ENCODE measurements at regions not wholly inside any gene's neighbourhood (a gene's known extent, or its start where the extent isn't known, plus 50 kb on each side); places are given as distances from the start of the nearest gene placed in this dataset.

DNA sequence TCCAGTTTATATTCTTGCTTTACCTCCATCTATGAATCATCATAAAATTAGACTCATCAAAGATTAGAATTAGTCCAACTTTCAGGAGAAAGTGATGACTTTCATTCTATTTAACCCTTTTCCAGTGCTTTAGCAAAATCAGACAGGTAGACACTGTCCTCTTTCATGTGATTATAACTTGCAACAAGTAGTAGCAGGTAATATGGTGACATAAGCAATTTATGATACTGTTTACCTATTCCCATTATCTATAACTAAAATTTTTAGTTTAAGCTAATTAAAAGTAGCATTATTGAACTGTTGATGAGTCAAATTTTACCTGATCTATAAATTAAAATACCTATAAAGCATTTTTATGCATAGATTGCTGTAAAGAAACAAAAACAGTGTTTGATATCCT lies 351.6 kb downstream of the SEC23A start:
- Histone ChIP-seq H3K36me3 (ENCODE audit: control insufficient read depth in 2 of 2, insufficient read depth in 1 of 2, low read length in 2 of 2) (no peaks in the 10 kb centered on the region), H3K4me1 (ENCODE audit: control insufficient read depth, insufficient read depth, low read length) (no peaks in the 10 kb centered on the region), H3K9me3 (ENCODE audit: control insufficient read depth, insufficient read depth, low read depth, low read length) (no peaks in the 10 kb centered on the region), H3K4me3 (ENCODE audit: low read depth, low read length) (no peak overlapping the region), H3K27ac (ENCODE audit: extremely low read depth, low read depth, low read length) (no peak overlapping the region)
- ChIA-PET POLR2A (no interaction called here), CTCF (no interaction called here)
- no peak for TF ChIP-seq ZNF701 (tag by site-specific recombination; IDR thresholded peaks at IDR 0.05)
- TF ChIP-seq ZNF354C (tag by site-specific recombination; IDR thresholded peaks at IDR 0.05; ENCODE audit: borderline replicate concordance, low read depth) = no peak
- no peak for TF ChIP-seq ZNF248 (tag by site-specific recombination; IDR thresholded peaks at IDR 0.05)
- TF ChIP-seq FEZF1 (tag by site-specific recombination; IDR thresholded peaks at IDR 0.05) = no peak
- TF ChIP-seq REPIN1 (tag by site-specific recombination; IDR thresholded peaks at IDR 0.05; ENCODE audit: low read depth) = no peak
- no peak for TF ChIP-seq ZNF433 (tag by site-specific recombination; IDR thresholded peaks at IDR 0.05; ENCODE audit: low read depth)
- TF ChIP-seq, protein P1, sequence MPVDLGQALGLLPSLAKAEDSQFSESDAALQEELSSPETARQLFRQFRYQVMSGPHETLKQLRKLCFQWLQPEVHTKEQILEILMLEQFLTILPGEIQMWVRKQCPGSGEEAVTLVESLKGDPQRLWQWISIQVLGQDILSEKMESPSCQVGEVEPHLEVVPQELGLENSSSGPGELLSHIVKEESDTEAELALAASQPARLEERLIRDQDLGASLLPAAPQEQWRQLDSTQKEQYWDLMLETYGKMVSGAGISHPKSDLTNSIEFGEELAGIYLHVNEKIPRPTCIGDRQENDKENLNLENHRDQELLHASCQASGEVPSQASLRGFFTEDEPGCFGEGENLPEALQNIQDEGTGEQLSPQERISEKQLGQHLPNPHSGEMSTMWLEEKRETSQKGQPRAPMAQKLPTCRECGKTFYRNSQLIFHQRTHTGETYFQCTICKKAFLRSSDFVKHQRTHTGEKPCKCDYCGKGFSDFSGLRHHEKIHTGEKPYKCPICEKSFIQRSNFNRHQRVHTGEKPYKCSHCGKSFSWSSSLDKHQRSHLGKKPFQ (tag by site-specific recombination; IDR thresholded peaks at IDR 0.05) = no peak
- no peak for TF ChIP-seq ZBTB1 (tag by site-specific recombination; IDR thresholded peaks at IDR 0.05)
- TF ChIP-seq ZBTB6 (tag by site-specific recombination; IDR thresholded peaks at IDR 0.05) = no peak
- no peak for TF ChIP-seq ZBTB10 (tag by site-specific recombination; IDR thresholded peaks at IDR 0.05)
- no peak for TF ChIP-seq GLI2 (tag by site-specific recombination; IDR thresholded peaks at IDR 0.05; ENCODE audit: borderline replicate concordance, low read depth)

DNA sequence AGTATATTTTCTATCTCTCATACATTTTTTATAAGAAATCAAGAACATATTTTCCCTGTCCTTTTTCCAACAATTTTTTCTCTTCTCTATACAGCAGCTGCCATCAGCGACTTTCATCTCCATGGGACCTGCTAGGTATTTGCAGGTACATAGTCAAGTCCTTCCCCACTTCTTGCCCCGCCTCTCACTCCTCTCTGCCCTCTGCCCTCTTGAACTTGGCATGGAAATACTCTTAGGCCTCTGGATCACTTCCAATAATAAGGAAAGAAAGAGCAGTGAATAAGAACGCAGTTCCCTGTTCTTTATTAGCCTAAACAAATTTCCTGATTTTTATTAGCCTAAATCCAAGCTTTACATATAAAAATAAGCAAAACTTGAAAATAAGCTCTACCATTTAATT lies 353.1 kb downstream of the SEC23A start:
- H3K4me1 ChIP-seq (ENCODE audit: control insufficient read depth, insufficient read depth, low read length) = no peaks in the 10 kb centered on the region
- H3K4me3 ChIP-seq (ENCODE audit: low read depth, low read length) = no peak overlapping the region
- no peak for TF ChIP-seq ZNF155 (tag by site-specific recombination; IDR thresholded peaks at IDR 0.05)
- TF ChIP-seq, protein P2, sequence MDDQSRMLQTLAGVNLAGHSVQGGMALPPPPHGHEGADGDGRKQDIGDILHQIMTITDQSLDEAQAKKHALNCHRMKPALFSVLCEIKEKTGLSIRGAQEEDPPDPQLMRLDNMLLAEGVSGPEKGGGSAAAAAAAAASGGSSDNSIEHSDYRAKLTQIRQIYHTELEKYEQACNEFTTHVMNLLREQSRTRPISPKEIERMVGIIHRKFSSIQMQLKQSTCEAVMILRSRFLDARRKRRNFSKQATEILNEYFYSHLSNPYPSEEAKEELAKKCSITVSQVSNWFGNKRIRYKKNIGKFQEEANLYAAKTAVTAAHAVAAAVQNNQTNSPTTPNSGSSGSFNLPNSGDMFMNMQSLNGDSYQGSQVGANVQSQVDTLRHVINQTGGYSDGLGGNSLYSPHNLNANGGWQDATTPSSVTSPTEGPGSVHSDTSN (CRISPR knock-in tag; IDR thresholded peaks at IDR 0.05) = no peak
- TF ChIP-seq ZNF174 (tag by site-specific recombination; IDR thresholded peaks at IDR 0.05) = no peak
- TF ChIP-seq ZNF350 (tag by site-specific recombination; IDR thresholded peaks at IDR 0.05) = no peak
- no peak for TF ChIP-seq ZNF398 (tag by site-specific recombination; IDR thresholded peaks at IDR 0.05)
- TF ChIP-seq ZNF366 (tag by site-specific recombination; conservative IDR thresholded peaks at IDR 0.05) = no peak
- no peak for TF ChIP-seq ZNF184 (tag by site-specific recombination; IDR thresholded peaks at IDR 0.05)
- TF ChIP-seq, protein P1 (tag by site-specific recombination; IDR thresholded peaks at IDR 0.05) = no peak
- TF ChIP-seq SCRT1 (tag by site-specific recombination; IDR thresholded peaks at IDR 0.05; ENCODE audit: borderline replicate concordance) = no peak
- no peak for TF ChIP-seq ZNF658 (tag by site-specific recombination; IDR thresholded peaks at IDR 0.05)
- no peak for TF ChIP-seq ZNF292 (tag by site-specific recombination; IDR thresholded peaks at IDR 0.05; ENCODE audit: borderline replicate concordance, low read depth)
- TF ChIP-seq ZFP41 (tag by site-specific recombination; IDR thresholded peaks at IDR 0.05; ENCODE audit: borderline replicate concordance) = no peak
- no peak for TF ChIP-seq ZBTB17 (tag by site-specific recombination; IDR thresholded peaks at IDR 0.05)
- TF ChIP-seq, protein P3, sequence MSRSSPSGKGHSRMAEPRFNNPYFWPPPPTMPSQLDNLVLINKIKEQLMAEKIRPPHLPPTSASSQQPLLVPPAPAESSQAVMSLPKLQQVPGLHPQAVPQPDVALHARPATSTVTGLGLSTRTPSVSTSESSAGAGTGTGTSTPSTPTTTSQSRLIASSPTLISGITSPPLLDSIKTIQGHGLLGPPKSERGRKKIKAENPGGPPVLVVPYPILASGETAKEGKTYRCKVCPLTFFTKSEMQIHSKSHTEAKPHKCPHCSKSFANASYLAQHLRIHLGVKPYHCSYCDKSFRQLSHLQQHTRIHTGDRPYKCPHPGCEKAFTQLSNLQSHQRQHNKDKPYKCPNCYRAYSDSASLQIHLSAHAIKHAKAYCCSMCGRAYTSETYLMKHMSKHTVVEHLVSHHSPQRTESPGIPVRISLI (tag by site-specific recombination; IDR thresholded peaks at IDR 0.05) = no peak
- H3K27ac ChIP-seq (ENCODE audit: extremely low read depth, low read depth, low read length) = no peak overlapping the region
- H3K9me3 ChIP-seq (ENCODE audit: control insufficient read depth, insufficient read depth, low read depth, low read length) = no peaks in the 10 kb centered on the region
- CTCF ChIA-PET = interaction anchor here (0.7 kb wide), 1 partner anchor 158 kb away, joined by 4 read pairs; no protein-coding TSS in a partner anchor
- H3K36me3 ChIP-seq (ENCODE audit: control insufficient read depth in 2 of 2, insufficient read depth in 1 of 2, low read length in 2 of 2) = no peaks in the 10 kb centered on the region
- POLR2A ChIA-PET = no interaction called here

Measured in HEK293 (cell line).